GM12878 (cell line): ENCODE measurements at regions not wholly inside any gene's neighbourhood (a gene's known extent, or its start where the extent isn't known, plus 50 kb on each side); places are given as distances from the start of the nearest gene placed in this dataset.
A peak's percentile ranks its signal among the peaks of the same experiment; 100 is the strongest.

Experiments
- ATAC-seq: fragments of 200-7000 bp; cut with Tn5 transposase; 3 replicates; pipeline ENCODE4 v1.9.1; 2020; ENCODE audit warnings: mild to moderate bottlenecking, moderate library complexity
- BruUV-seq: library from RNA; stranded (reverse); fragments of 400-500 nt; replicated peaks from 2 replicates; lab custom pipeline; 2021; lab: Mats Ljungman, UMichigan
- CTCF ChIA-PET: fragments of 300-600 bp; sonication (Branson Sonifier 250); formaldehyde crosslinking; extraction: SDS; loops from one replicate; lab custom pipeline; 2021; ENCODE audit warnings: inconsistent platforms; lab: Yijun Ruan, JAX
- POLR2A ChIA-PET: fragments of 350-600 bp; formaldehyde crosslinking; extraction: SDS; loops from one replicate; lab custom pipeline; 2021; ENCODE audit warnings: inconsistent platforms; lab: Charles Lee
- RAD21 ChIA-PET: fragments of 300-600 bp; sonication (Branson Sonifier 250); formaldehyde crosslinking; loops from one replicate; lab custom pipeline; 2023; ENCODE audit warnings: antibody characterized with exemption; ENCODE audit not compliant: unreplicated experiment; lab: Charles Lee
- SMC1A ChIA-PET: fragments of 300-600 bp; sonication (Branson Sonifier 250); formaldehyde crosslinking; loops from one replicate; lab custom pipeline; 2023; ENCODE audit not compliant: unreplicated experiment, uncharacterized antibody; lab: Charles Lee
- DNase-seq: peaks from one replicate; pipeline ENCODE4 v3.0.0-alpha.2; 2011; ENCODE audit warnings: low read depth, low spot score
- FAIRE-seq: peaks from 3 replicates; lab custom pipeline; 2011; peaks lifted over from hg19 to GRCh38; lab: Jason Lieb, UNC
- H2AFZ ChIP-seq: 2 replicates; pipeline ENCODE4 v1.6.0; 2011; ENCODE audit warnings: low read depth, low read length, control low read depth; ENCODE audit not compliant: control insufficient read depth
- H3K27ac ChIP-seq: 2 replicates; pipeline ENCODE4 v1.5.1; 2011; ENCODE audit warnings: control low read depth; ENCODE audit not compliant: control insufficient read depth, insufficient read depth
- H3K27me3 ChIP-seq, 2 experiments: replicated peaks in 1 of 2; 2 replicates each; pipeline versions ENCODE4 v1.6.0 to v1.6.1; 2011; ENCODE audit warnings: low read length in 1 of 2; ENCODE audit not compliant: control insufficient read depth in 2 of 2, insufficient read depth in 2 of 2
- H3K36me3 ChIP-seq, 2 experiments: 2 replicates each; pipeline ENCODE4 v1.5.1; 2011; ENCODE audit warnings: low read length in 1 of 2; ENCODE audit not compliant: control insufficient read depth in 2 of 2, insufficient read depth in 2 of 2
- H3K4me1 ChIP-seq: 2 replicates; pipeline ENCODE4 v1.6.1; 2011; ENCODE audit warnings: mild to moderate bottlenecking, low read length, moderate library complexity, mixed read lengths; ENCODE audit not compliant: control insufficient read depth, insufficient read depth
- H3K4me2 ChIP-seq: 2 replicates; pipeline ENCODE4 v1.6.0; 2011; ENCODE audit warnings: control low read depth; ENCODE audit not compliant: control insufficient read depth, insufficient read depth
- H3K4me3 ChIP-seq: fragments of 200-600 bp; sonication (generic); 2 replicates; pipeline ENCODE4 v1.5.1; 2016
- H3K79me2 ChIP-seq: 2 replicates; pipeline ENCODE4 v1.6.0; 2011; ENCODE audit warnings: low read length; ENCODE audit not compliant: control insufficient read depth, insufficient read depth
- H3K9ac ChIP-seq: 2 replicates; pipeline ENCODE4 v1.8.0; 2011; ENCODE audit warnings: low read length, control low read depth, mixed read lengths; ENCODE audit not compliant: control insufficient read depth, insufficient read depth
- H3K9me3 ChIP-seq: replicated peaks from 3 replicates; pipeline ENCODE4 v1.5.1; 2011; ENCODE audit warnings: mild to moderate bottlenecking, low read length; ENCODE audit not compliant: control insufficient read depth, insufficient read depth
- H4K20me1 ChIP-seq: 2 replicates; pipeline ENCODE4 v1.6.0; 2011; ENCODE audit not compliant: control insufficient read depth, insufficient read depth
- BHLHE40 ChIP-seq, 2 experiments: fragments of 450-650 bp in 1 of 2; IDR thresholded peaks; 2 replicates each; pipeline ENCODE4 v1.6.1; 2011 to 2017; ENCODE audit warnings: low read depth in 2 of 2, borderline replicate concordance in 1 of 2, improper control_type of control experiment in 1 of 2, low read length in 1 of 2, mild to moderate bottlenecking in 1 of 2
- CHD1 ChIP-seq: IDR thresholded peaks from 2 replicates; pipeline ENCODE4 v1.6.1; 2012; ENCODE audit warnings: low read depth, low read length, improper control_type of control experiment
- CREM ChIP-seq: IDR thresholded peaks from 2 replicates; pipeline ENCODE4 v1.6.1; 2014; ENCODE audit warnings: antibody characterized with exemption, low read depth
- KLF5 ChIP-seq: fragments of 450-650 bp; IDR thresholded peaks from 2 replicates; pipeline ENCODE4 v1.6.1; 2014; ENCODE audit warnings: mild to moderate bottlenecking; ENCODE audit not compliant: partially characterized antibody
- LARP7 ChIP-seq: fragments of 450-650 bp; IDR thresholded peaks from 2 replicates; pipeline ENCODE4 v1.6.1; 2017; ENCODE audit warnings: mild to moderate bottlenecking
- NBN ChIP-seq: fragments of 450-650 bp; IDR thresholded peaks from 2 replicates; pipeline ENCODE4 v1.6.1; 2016
- TBL1XR1 ChIP-seq: IDR thresholded peaks from 2 replicates; pipeline ENCODE4 v1.6.1; 2012; ENCODE audit warnings: low read depth, low read length, improper control_type of control experiment
- ZBED1 ChIP-seq: IDR thresholded peaks from 2 replicates; pipeline ENCODE4 v1.6.1; 2016; ENCODE audit warnings: borderline replicate concordance
- ZNF274 ChIP-seq: IDR thresholded peaks from one replicate; pipeline ENCODE4 v1.8.0; 2011; ENCODE audit not compliant: insufficient read length, insufficient read depth
- ZZZ3 ChIP-seq: IDR thresholded peaks from 2 replicates; pipeline ENCODE4 v1.6.1; 2011; ENCODE audit warnings: low read depth; ENCODE audit not compliant: control insufficient read depth, insufficient read length
- WGBS: methylation state at CpG from one replicate; pipeline ENCODE4 v1.1.6; 2016; ENCODE audit warnings: low lambda C conversion rate; ENCODE audit not compliant: insufficient replicate concordance, insufficient coverage; ENCODE audit errors: missing lambda C conversion rate; 5-methylcytosine and 5-hydroxymethylcytosine counted together
- in situ Hi-C: fragments of 300-500 bp; cut with MboI; formaldehyde crosslinking; loops from 9 replicates; pipeline ENCODE4 v1.14.3; 2018; ENCODE audit warnings: mixed read lengths
- intact Hi-C: fragments of 100-400 bp; cut with micrococcal nuclease; formaldehyde crosslinking; loops from one replicate; pipeline ENCODE4 v1.14.2; 2022; ENCODE audit not compliant: unreplicated experiment
- TF ChIP-seq, protein P1 (sequence below): fragments of 450-650 bp; IDR thresholded peaks from 2 replicates; pipeline ENCODE4 v1.6.1; 2017; ENCODE audit warnings: mild to moderate bottlenecking, moderate library complexity
- TF ChIP-seq, protein P2 (sequence below): fragments of 450-650 bp; IDR thresholded peaks from 2 replicates; pipeline ENCODE4 v1.6.1; 2018; ENCODE audit warnings: mild to moderate bottlenecking, low read depth, moderate library complexity; ENCODE audit not compliant: partially characterized antibody

DNA sequence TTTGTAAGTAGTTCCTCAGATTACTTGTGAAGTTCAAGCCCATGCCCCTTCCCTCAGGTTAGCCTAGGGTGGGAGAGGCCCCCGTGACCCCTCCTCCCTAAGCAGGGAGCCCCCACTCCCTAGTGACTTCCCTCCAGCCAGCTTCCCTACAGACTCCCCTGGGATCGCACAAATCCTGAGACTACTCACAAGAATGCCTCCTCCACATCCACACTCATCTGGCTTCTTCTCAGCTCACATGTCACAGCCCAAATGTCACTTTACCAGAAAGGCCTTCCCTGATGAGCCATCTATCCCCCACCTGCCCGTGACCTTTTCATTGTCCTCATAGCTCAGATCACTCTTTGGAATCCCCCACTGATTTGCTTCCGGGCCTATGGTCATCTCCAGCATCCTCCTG, 96.7 kb upstream of the ARAP3 start (continued):
- TF ChIP-seq, protein P1, sequence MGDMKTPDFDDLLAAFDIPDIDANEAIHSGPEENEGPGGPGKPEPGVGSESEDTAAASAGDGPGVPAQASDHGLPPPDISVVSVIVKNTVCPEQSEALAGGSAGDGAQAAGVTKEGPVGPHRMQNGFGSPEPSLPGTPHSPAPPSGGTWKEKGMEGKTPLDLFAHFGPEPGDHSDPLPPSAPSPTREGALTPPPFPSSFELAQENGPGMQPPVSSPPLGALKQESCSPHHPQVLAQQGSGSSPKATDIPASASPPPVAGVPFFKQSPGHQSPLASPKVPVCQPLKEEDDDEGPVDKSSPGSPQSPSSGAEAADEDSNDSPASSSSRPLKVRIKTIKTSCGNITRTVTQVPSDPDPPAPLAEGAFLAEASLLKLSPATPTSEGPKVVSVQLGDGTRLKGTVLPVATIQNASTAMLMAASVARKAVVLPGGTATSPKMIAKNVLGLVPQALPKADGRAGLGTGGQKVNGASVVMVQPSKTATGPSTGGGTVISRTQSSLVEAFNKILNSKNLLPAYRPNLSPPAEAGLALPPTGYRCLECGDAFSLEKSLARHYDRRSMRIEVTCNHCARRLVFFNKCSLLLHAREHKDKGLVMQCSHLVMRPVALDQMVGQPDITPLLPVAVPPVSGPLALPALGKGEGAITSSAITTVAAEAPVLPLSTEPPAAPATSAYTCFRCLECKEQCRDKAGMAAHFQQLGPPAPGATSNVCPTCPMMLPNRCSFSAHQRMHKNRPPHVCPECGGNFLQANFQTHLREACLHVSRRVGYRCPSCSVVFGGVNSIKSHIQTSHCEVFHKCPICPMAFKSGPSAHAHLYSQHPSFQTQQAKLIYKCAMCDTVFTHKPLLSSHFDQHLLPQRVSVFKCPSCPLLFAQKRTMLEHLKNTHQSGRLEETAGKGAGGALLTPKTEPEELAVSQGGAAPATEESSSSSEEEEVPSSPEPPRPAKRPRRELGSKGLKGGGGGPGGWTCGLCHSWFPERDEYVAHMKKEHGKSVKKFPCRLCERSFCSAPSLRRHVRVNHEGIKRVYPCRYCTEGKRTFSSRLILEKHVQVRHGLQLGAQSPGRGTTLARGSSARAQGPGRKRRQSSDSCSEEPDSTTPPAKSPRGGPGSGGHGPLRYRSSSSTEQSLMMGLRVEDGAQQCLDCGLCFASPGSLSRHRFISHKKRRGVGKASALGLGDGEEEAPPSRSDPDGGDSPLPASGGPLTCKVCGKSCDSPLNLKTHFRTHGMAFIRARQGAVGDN: no peak
- no peak for TF ChIP-seq ZBED1
- TF ChIP-seq, protein P2, sequence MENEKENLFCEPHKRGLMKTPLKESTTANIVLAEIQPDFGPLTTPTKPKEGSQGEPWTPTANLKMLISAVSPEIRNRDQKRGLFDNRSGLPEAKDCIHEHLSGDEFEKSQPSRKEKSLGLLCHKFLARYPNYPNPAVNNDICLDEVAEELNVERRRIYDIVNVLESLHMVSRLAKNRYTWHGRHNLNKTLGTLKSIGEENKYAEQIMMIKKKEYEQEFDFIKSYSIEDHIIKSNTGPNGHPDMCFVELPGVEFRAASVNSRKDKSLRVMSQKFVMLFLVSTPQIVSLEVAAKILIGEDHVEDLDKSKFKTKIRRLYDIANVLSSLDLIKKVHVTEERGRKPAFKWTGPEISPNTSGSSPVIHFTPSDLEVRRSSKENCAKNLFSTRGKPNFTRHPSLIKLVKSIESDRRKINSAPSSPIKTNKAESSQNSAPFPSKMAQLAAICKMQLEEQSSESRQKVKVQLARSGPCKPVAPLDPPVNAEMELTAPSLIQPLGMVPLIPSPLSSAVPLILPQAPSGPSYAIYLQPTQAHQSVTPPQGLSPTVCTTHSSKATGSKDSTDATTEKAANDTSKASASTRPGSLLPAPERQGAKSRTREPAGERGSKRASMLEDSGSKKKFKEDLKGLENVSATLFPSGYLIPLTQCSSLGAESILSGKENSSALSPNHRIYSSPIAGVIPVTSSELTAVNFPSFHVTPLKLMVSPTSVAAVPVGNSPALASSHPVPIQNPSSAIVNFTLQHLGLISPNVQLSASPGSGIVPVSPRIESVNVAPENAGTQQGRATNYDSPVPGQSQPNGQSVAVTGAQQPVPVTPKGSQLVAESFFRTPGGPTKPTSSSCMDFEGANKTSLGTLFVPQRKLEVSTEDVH: no peak
- no peak for TF ChIP-seq ZZZ3
- no peak for TF ChIP-seq CHD1
- TF ChIP-seq ZNF274: no peak
- TF ChIP-seq LARP7: no peak

DNA sequence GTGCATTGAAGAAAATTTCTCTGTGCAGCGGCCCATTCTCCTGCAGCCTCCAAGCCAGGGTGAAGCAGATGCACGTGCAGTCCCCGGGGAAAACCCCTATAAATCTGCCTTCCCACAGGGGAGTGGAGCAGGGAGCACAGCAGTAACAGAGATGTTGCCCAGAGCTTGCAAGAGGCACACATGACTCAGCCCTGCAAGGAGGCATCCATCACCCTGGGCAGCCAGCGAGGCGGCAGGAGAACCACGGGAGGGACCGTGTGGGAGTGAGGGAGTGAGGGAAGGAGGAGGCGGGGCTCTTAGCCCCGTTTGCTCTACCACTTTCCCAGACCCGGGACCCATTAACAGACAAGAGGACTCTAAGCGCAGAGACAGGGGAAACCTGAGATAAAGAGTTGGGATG, 96.2 kb upstream of the ARAP3 start:
- CTCF ChIA-PET: no interaction called here

More for the DNA sequence above, 96.2 kb upstream of the ARAP3 start:
- TF ChIP-seq KLF5 (no peak), CREM (no peak), NBN (no peak), BHLHE40 (IDR thresholded peaks at IDR 0.05; ENCODE audit: borderline replicate concordance in 1 of 2, low read depth in 2 of 2, low read length in 1 of 2) (peak; percentile 27 to 43; a peak in 1 of 4 replicates), TBL1XR1 (no peak)
- Histone ChIP-seq H3K4me1 (no peaks in the 10 kb centered on the region), H3K4me2 (no peak overlapping the region), H3K27ac (no peak overlapping the region), H3K27me3 (peaks cover 0 to 2% of the 10 kb centered on the region in 2 experiments; a peak in 2 of 4 replicates), H3K36me3 (no peaks in the 10 kb centered on the region), H3K79me2 (no peaks in the 10 kb centered on the region), H3K9me3 (no peaks in the 10 kb centered on the region), H3K4me3 (no peak overlapping the region), H4K20me1 (no peaks in the 10 kb centered on the region), H3K9ac (no peak overlapping the region), H2AFZ (no peak overlapping the region)
- no peak for FAIRE-seq
- in situ Hi-C loops (no loop called here), intact Hi-C loops (no loop called here)
- ChIA-PET POLR2A (no interaction called here), SMC1A (no interaction called here), RAD21 (no interaction called here)
- no peak for ATAC-seq
- WGBS: 10% methylated on average over 11 of the region's 11 CpGs
- BruUV-seq: no TSS peak
- no peak for DNase-seq
